Esophagus muscularis mucosa (tissue), 3 donors: ENCODE measurements at regions not wholly inside any gene's neighbourhood (a gene's known extent, or its start where the extent isn't known, plus 50 kb on each side); places are given as distances from the start of the nearest gene placed in this dataset.

ENCODE experiments used
- EP300 ChIP-seq: sonication (generic); formaldehyde crosslinking; IDR thresholded peaks from one replicate; pipeline ENCODE4 v1.6.1; 2017; ENCODE audit warnings: antibody characterized with exemption
- TF ChIP-seq, protein P1 (sequence below), 3 experiments: fragments of 200-600 bp in 2 of 3; fragments of 450-650 bp in 1 of 3; sonication (generic) in 2 of 3; IDR thresholded peaks; one replicate each; pipeline ENCODE4 v1.5.1; 2017 to 2019; ENCODE audit warnings: antibody characterized with exemption in 3 of 3, mild to moderate bottlenecking in 2 of 3, moderate library complexity in 1 of 3

GRCh38 chr4:155060419-155060818 lies 148.0 kb upstream of the NPY2R start:
- TF ChIP-seq, protein P1, sequence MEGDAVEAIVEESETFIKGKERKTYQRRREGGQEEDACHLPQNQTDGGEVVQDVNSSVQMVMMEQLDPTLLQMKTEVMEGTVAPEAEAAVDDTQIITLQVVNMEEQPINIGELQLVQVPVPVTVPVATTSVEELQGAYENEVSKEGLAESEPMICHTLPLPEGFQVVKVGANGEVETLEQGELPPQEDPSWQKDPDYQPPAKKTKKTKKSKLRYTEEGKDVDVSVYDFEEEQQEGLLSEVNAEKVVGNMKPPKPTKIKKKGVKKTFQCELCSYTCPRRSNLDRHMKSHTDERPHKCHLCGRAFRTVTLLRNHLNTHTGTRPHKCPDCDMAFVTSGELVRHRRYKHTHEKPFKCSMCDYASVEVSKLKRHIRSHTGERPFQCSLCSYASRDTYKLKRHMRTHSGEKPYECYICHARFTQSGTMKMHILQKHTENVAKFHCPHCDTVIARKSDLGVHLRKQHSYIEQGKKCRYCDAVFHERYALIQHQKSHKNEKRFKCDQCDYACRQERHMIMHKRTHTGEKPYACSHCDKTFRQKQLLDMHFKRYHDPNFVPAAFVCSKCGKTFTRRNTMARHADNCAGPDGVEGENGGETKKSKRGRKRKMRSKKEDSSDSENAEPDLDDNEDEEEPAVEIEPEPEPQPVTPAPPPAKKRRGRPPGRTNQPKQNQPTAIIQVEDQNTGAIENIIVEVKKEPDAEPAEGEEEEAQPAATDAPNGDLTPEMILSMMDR (IDR thresholded peaks at IDR 0.05), result no peak
- TF ChIP-seq EP300, result no peak
